Activated naive CD4-positive, alpha-beta T cell treated with anti-CD3 and anti-CD28 coated beads for 36 hours (primary cell): ENCODE measurements at regions not wholly inside any gene's neighbourhood (a gene's known extent, or its start where the extent isn't known, plus 50 kb on each side); places are given as distances from the start of the nearest gene placed in this dataset.

Source experiments
- CTCF ChIA-PET: fragments of 350-600 bp; sonication (Branson Sonifier 250); formaldehyde crosslinking; loops from one replicate; lab custom pipeline; 2021; ENCODE audit warnings: antibody characterized with exemption; lab: Charles Lee
- DNase-seq: peaks from one replicate; pipeline ENCODE4 v3.0.0-alpha.2; 2020
- H3K27ac Mint-ChIP-seq: one replicate; pipeline ENCODE4 v1.8.0; 2021; ENCODE audit warnings: mild to moderate bottlenecking, mixed read lengths
- H3K27me3 Mint-ChIP-seq: one replicate; pipeline ENCODE4 v1.8.0; 2021; ENCODE audit warnings: low read depth, mixed read lengths
- H3K36me3 Mint-ChIP-seq: one replicate; pipeline ENCODE4 v1.8.0; 2021; ENCODE audit warnings: low read depth, mixed read lengths
- H3K4me1 Mint-ChIP-seq: one replicate; pipeline ENCODE4 v1.8.0; 2021; ENCODE audit warnings: low read depth, mixed read lengths
- H3K4me3 Mint-ChIP-seq: one replicate; pipeline ENCODE4 v1.8.0; 2021; ENCODE audit warnings: mild to moderate bottlenecking, moderate library complexity, mixed read lengths
- H3K9me3 Mint-ChIP-seq: one replicate; pipeline ENCODE4 v1.8.0; 2021; ENCODE audit warnings: mixed read lengths
- intact Hi-C: fragments of 100-400 bp; cut with micrococcal nuclease; formaldehyde crosslinking; loops from one replicate; pipeline ENCODE4 v1.15.1; 2023

- intact Hi-C loops, result no loop called here
- Mint-ChIP-seq H3K27ac (no peak overlapping the region), H3K27me3 (peaks cover 5% of the 10 kb centered on the region), H3K4me3 (no peak overlapping the region), H3K4me1 (peaks cover 5% of the 10 kb centered on the region), H3K36me3 (no peaks in the 10 kb centered on the region), H3K9me3 (peaks cover 3% of the 10 kb centered on the region)
- CTCF ChIA-PET, result no interaction called here
- DNase-seq, result no peak
Measured at GRCh38 chr11:19392321-19392720, 151.6 kb upstream of the E2F8 start.

DNA sequence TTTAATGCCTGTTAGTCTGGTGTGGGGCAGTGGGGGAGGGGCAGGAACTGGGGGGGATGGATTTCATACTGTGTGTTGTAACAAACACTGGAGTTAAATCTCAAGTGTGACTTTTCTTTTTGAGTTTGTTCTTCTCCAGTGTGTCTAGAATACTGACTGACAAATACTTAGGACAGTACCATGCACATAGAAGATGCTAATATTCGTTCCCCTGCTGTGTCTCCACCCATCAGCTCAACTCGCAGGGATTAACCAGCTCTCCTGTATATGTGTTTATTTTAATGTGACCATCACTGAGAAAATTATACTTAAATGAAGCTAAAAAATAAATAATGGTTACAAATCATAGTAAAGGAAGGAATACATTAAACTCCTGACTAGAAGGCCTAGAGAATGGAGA, 150.9 kb upstream of the E2F8 start:
- CTCF ChIA-PET, result no interaction called here
- H3K4me3 Mint-ChIP-seq, result no peak overlapping the region
- H3K27me3 Mint-ChIP-seq, result peaks cover 9% of the 10 kb centered on the region
- H3K36me3 Mint-ChIP-seq, result no peaks in the 10 kb centered on the region
- no peak overlapping the region for H3K27ac Mint-ChIP-seq
- peaks cover 5% of the 10 kb centered on the region for H3K4me1 Mint-ChIP-seq
- intact Hi-C loops, result no loop called here
- DNase-seq, result no peak
- H3K9me3 Mint-ChIP-seq, result peaks cover 3% of the 10 kb centered on the region

GRCh38 chr11:19391026-19391425, 150.3 kb upstream of the E2F8 start:
- peaks cover 8% of the 10 kb centered on the region for H3K27me3 Mint-ChIP-seq
- no peak overlapping the region for H3K27ac Mint-ChIP-seq
- intact Hi-C loops, result no loop called here
- peaks cover 5% of the 10 kb centered on the region for H3K4me1 Mint-ChIP-seq
- no peak overlapping the region for H3K4me3 Mint-ChIP-seq
- DNase-seq, result no peak
- H3K9me3 Mint-ChIP-seq, result peaks cover 3% of the 10 kb centered on the region
- no peaks in the 10 kb centered on the region for H3K36me3 Mint-ChIP-seq
- CTCF ChIA-PET, result interaction anchor here (0.6 kb wide), 2 partner anchors 144 to 392 kb away, joined by 3 read pairs; no protein-coding TSS in a partner anchor

GRCh38 chr11:19389787-19390303, 149.1 kb upstream of the E2F8 start:
- CTCF ChIA-PET, result no interaction called here
- intact Hi-C loops, result no loop called here

DNA sequence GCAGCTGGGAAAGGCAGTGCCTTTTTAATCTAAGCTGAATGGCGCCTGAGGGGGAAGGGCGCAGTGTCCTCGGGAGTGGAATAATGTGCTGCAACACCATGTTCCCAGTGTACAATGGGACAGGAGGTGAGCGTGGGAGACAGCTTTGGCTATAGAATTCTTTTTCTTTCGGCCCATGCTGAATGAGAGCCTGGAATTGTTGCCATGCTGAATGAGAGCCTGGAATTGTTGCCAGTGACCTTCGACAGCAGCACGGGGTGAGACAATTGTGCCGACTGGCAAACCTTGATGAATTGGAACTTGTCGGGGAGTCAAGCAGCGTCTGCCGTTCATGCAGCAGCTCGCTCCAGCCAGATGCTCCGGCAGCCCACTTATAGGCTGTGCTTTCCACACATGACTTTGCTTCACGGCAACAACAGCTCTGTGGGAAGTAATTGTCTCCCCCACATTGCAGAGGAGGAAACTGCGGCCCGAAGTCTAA, 141.4 kb upstream of the E2F8 start:
- CTCF ChIA-PET, result no interaction called here
- H3K27me3 Mint-ChIP-seq, result peaks cover 7% of the 10 kb centered on the region

More at GRCh38 chr11:19389787-19390303, 149.1 kb upstream of the E2F8 start:
- Mint-ChIP-seq H3K9me3 (peaks cover 3% of the 10 kb centered on the region), H3K27me3 (peaks cover 8% of the 10 kb centered on the region), H3K27ac (no peak overlapping the region), H3K4me1 (peaks cover 3% of the 10 kb centered on the region), H3K36me3 (no peaks in the 10 kb centered on the region), H3K4me3 (no peak overlapping the region)
- no peak for DNase-seq

DNA sequence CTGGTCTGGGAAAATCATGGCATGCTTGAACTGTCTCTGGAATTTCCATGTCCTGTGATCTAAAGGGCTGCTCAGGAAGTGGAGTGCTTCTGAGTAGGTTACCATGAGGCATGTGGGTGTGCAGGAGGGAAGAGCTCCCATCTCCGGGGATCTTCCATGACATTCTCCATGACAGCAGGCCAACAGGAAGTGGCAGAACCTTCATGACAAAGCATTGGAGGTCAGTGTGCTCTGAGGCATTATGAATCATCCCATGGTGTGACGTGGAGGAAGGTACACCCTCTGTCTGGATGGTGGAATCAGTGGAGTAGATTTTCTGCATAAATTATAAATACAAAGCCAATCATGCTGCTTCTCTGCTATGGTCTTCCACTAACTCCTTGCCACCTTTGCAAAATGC, 139.6 kb upstream of the E2F8 start:
- no peak overlapping the region for H3K4me3 Mint-ChIP-seq
- DNase-seq, result no peak
- peaks cover 5% of the 10 kb centered on the region for H3K27me3 Mint-ChIP-seq
- intact Hi-C loops, result no loop called here
- H3K4me1 Mint-ChIP-seq, result no peaks in the 10 kb centered on the region
- peaks cover 2% of the 10 kb centered on the region for H3K9me3 Mint-ChIP-seq
- no peaks in the 10 kb centered on the region for H3K36me3 Mint-ChIP-seq
- CTCF ChIA-PET, result interaction anchor here (0.7 kb wide), 1 partner anchor 173 kb away, joined by 3 read pairs; no protein-coding TSS in a partner anchor
- no peak overlapping the region for H3K27ac Mint-ChIP-seq

More for the DNA sequence above, 141.4 kb upstream of the E2F8 start:
- Mint-ChIP-seq H3K9me3 (peaks cover 2% of the 10 kb centered on the region), H3K36me3 (no peaks in the 10 kb centered on the region), H3K4me1 (no peaks in the 10 kb centered on the region), H3K4me3 (no peak overlapping the region), H3K27ac (no peak overlapping the region)
- no peak for DNase-seq
- intact Hi-C loops, result no loop called here

DNA sequence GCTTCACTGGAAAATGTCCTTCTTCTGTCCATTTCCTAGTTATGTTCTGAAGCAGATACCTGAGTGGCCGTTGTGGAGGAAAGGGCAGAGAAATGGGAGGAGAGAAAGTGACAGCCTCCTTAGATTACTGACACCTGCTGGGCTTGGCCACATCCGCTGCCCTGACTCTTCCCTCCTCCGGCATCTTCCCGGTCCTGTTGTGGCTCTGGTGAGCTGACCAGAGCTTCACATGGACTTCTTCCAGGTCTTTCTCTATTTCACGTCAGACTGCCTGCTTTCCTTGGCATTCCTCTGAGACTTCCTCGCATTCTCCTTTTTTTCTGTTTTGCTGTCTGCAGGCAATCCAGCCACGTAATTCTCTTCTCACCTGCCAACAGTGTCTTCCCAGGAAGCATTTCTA, 138.7 kb upstream of the E2F8 start:
- no peaks in the 10 kb centered on the region for H3K4me1 Mint-ChIP-seq
- H3K27ac Mint-ChIP-seq, result no peak overlapping the region
- peaks cover 2% of the 10 kb centered on the region for H3K9me3 Mint-ChIP-seq
- H3K27me3 Mint-ChIP-seq, result peaks cover 6% of the 10 kb centered on the region
- H3K36me3 Mint-ChIP-seq, result no peaks in the 10 kb centered on the region
- H3K4me3 Mint-ChIP-seq, result no peak overlapping the region
- intact Hi-C loops, result no loop called here
- CTCF ChIA-PET, result no interaction called here
- DNase-seq, result no peak

- Mint-ChIP-seq H3K27ac (no peak overlapping the region), H3K4me1 (no peaks in the 10 kb centered on the region), H3K9me3 (peaks cover 2% of the 10 kb centered on the region), H3K27me3 (peaks cover 8% of the 10 kb centered on the region), H3K4me3 (no peak overlapping the region), H3K36me3 (no peaks in the 10 kb centered on the region)
- intact Hi-C loops, result no loop called here
- CTCF ChIA-PET, result no interaction called here
- no peak for DNase-seq
Measured at GRCh38 chr11:19378814-19379213, 138.1 kb upstream of the E2F8 start.

- no peaks in the 10 kb centered on the region for H3K36me3 Mint-ChIP-seq
- no peak overlapping the region for H3K4me3 Mint-ChIP-seq
- no peak for DNase-seq
- H3K27me3 Mint-ChIP-seq, result peaks cover 8% of the 10 kb centered on the region
- intact Hi-C loops, result no loop called here
- CTCF ChIA-PET, result no interaction called here
- H3K4me1 Mint-ChIP-seq, result no peaks in the 10 kb centered on the region
- H3K27ac Mint-ChIP-seq, result no peak overlapping the region
- peaks cover 2% of the 10 kb centered on the region for H3K9me3 Mint-ChIP-seq
Measured at GRCh38 chr11:19377881-19378280, 137.1 kb upstream of the E2F8 start.

GRCh38 chr11:19375440-19375839, 134.7 kb upstream of the E2F8 start:
- peaks cover 2% of the 10 kb centered on the region for H3K9me3 Mint-ChIP-seq
- H3K27ac Mint-ChIP-seq, result no peak overlapping the region
- CTCF ChIA-PET, result no interaction called here
- no peak overlapping the region for H3K4me3 Mint-ChIP-seq
- H3K27me3 Mint-ChIP-seq, result peaks cover 8% of the 10 kb centered on the region
- no peaks in the 10 kb centered on the region for H3K36me3 Mint-ChIP-seq
- no peaks in the 10 kb centered on the region for H3K4me1 Mint-ChIP-seq
- DNase-seq, result no peak
- intact Hi-C loops, result no loop called here

GRCh38 chr11:19374151-19374569, 133.4 kb upstream of the E2F8 start:
- no peaks in the 10 kb centered on the region for H3K36me3 Mint-ChIP-seq
- H3K4me3 Mint-ChIP-seq, result no peak overlapping the region
- CTCF ChIA-PET, result no interaction called here
- intact Hi-C loops, result no loop called here
- no peak for DNase-seq
- H3K4me1 Mint-ChIP-seq, result no peaks in the 10 kb centered on the region
- H3K27me3 Mint-ChIP-seq, result peaks cover 12% of the 10 kb centered on the region
- H3K9me3 Mint-ChIP-seq, result peaks cover 2% of the 10 kb centered on the region
- no peak overlapping the region for H3K27ac Mint-ChIP-seq

- CTCF ChIA-PET, result no interaction called here
- no peaks in the 10 kb centered on the region for H3K4me1 Mint-ChIP-seq
- H3K9me3 Mint-ChIP-seq, result no peaks in the 10 kb centered on the region
- intact Hi-C loops, result no loop called here
- DNase-seq, result no peak
- H3K27me3 Mint-ChIP-seq, result peaks cover 9% of the 10 kb centered on the region
- no peaks in the 10 kb centered on the region for H3K36me3 Mint-ChIP-seq
- H3K27ac Mint-ChIP-seq, result no peak overlapping the region
- no peak overlapping the region for H3K4me3 Mint-ChIP-seq
Measured at GRCh38 chr11:19372381-19372780, 131.6 kb upstream of the E2F8 start.

DNA sequence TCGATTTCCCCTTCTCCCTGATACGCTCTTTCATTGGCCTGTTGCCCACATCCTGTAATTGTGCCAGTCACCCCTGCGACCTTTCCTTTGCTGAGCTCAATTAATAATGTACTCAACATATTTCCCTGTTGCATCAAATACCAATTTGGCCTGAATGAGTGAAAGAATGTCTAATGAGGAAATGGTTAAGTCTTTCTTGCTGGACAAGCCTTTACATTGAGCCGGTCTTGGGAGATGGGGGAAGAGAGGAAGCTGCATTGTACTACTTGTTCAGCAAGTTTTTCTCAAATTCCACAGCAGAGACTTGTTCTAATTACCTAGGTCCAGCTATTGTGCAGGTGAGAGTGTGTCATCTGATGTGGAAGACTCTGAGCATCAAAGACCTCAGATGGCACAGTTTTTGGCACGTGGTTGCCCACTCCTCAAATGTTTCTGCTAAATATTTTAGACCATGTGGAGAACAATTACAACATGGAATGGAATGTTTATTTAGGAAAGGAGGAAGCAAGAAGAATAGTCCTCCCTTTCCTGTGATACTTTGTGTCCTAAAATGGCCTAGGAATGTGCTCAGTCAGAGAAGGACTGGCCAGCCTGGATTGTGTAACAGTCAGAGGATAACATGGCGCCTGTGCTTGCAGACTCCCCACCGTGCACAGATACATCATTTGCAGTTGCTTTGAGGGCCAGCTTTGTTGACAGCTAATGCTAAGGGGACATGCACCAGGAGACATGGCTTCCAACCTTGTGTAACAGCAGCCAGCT, 129.5 kb upstream of the E2F8 start:
- CTCF ChIA-PET, result no interaction called here
- H3K4me1 Mint-ChIP-seq, result no peaks in the 10 kb centered on the region
- no peak overlapping the region for H3K4me3 Mint-ChIP-seq
- no peaks in the 10 kb centered on the region for H3K36me3 Mint-ChIP-seq
- no peaks in the 10 kb centered on the region for H3K9me3 Mint-ChIP-seq
- peaks cover 7% of the 10 kb centered on the region for H3K27me3 Mint-ChIP-seq
- DNase-seq, result no peak
- no peak overlapping the region for H3K27ac Mint-ChIP-seq
- intact Hi-C loops, result no loop called here
